Activated naive CD8-positive, alpha-beta T cell treated with anti-CD3 and anti-CD28 coated beads, Interleukin-2, amount 10 ng/mL, durations not matched to agents 7 days and 5 days (primary cell): ENCODE measurements at regions not wholly inside any gene's neighbourhood (a gene's known extent, or its start where the extent isn't known, plus 50 kb on each side); places are given as distances from the start of the nearest gene placed in this dataset.
A peak's percentile ranks its signal among the peaks of the same experiment; 100 is the strongest.

Source experiments
- ATAC-seq: fragments of 150-1000 bp; cut with Tn5 transposase; one replicate; pipeline ENCODE4 v1.10.0; 2021; ENCODE audit warnings: low read depth, moderate library complexity
- POLR2A ChIA-PET: fragments of 350-600 bp; sonication (Branson Sonifier 250); formaldehyde crosslinking; loops from one replicate; lab custom pipeline; 2021; ENCODE audit warnings: antibody characterized with exemption; lab: Charles Lee
- DNase-seq: peaks from one replicate; pipeline ENCODE4 v3.0.0; 2021
- H3K27ac Mint-ChIP-seq: one replicate; pipeline ENCODE4 v1.8.0; 2022; ENCODE audit warnings: mild to moderate bottlenecking, mixed read lengths
- H3K27me3 Mint-ChIP-seq: one replicate; pipeline ENCODE4 v1.8.0; 2022; ENCODE audit warnings: mild to moderate bottlenecking, moderate library complexity, mixed read lengths
- H3K36me3 Mint-ChIP-seq: one replicate; pipeline ENCODE4 v1.8.0; 2021; ENCODE audit warnings: mild to moderate bottlenecking, mixed read lengths
- H3K4me1 Mint-ChIP-seq: one replicate; pipeline ENCODE4 v1.8.0; 2021; ENCODE audit warnings: mixed read lengths
- H3K4me3 Mint-ChIP-seq: one replicate; pipeline ENCODE4 v1.8.0; 2022; ENCODE audit warnings: mild to moderate bottlenecking, moderate library complexity, mixed read lengths
- H3K9me3 Mint-ChIP-seq: one replicate; pipeline ENCODE4 v1.8.0; 2021; ENCODE audit warnings: mixed read lengths

DNA sequence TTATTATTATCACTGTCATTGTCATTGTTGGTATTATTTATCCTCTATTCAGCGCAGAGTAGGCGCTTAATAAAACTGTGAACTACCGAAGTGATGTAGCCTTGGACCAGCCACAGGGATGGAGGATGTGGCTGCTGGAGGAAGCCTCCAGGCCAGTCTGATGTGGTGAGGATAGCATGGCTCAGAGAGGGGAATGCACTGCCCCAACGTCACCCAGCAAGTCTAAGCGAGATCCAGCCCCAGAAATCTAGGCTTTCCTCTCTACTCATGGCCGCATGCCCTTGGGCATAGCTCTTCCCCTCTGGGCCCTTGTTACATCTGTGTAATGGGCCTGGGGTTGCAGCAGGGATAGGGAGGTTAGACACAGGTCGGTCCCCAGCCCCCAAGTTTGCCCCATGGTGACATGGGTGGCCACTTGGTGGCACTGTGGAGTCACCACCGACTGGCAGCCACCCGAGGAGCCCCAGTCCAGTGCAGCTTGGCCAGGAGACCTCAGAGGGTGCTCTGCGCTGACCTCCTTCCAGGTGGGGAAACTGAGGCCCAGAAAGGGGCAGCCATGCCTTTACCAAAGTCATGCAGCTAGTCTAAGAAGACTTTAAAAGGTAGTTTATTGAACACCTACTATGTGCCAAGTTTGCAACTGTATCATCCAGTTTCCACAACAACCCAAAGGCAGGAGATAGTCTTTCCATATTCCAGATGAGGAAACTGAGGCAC, 395.7 kb downstream of the MN1 start:
- DNase-seq = peak; percentile 55
- Mint-ChIP-seq H3K9me3 (no peaks in the 10 kb centered on the region), H3K27ac (no peak overlapping the region), H3K36me3 (no peaks in the 10 kb centered on the region), H3K4me3 (no peak overlapping the region), H3K27me3 (peaks cover 4% of the 10 kb centered on the region), H3K4me1 (peaks cover 8% of the 10 kb centered on the region)
- POLR2A ChIA-PET = no interaction called here
- no peak for ATAC-seq

DNA sequence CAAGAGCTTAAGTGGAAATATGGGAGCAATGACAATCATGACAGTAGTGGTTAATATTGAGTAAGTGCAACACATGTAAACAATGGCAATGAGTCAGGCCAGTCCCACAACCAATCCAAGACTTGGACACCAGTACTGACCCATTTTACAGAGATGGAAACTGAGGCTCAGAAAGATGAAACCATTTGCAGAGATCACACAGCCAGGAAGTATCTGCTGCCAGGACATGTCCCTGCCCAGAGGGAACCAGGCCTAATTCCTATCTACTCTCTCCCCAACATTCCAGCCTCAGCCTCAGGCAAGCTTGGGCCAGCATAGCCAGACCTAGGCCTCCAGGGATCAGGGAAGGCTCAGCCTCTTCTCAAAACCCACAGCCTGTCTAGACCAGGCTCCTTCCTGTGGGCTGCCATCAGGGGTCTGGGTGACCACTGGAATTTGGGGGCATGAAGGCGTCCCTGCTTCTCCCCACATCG, 395.1 kb downstream of the MN1 start:
- ATAC-seq (no peak), DNase-seq (no peak)
- POLR2A ChIA-PET = no interaction called here
- H3K36me3 Mint-ChIP-seq = no peaks in the 10 kb centered on the region
- H3K27ac Mint-ChIP-seq = no peak overlapping the region
- peaks cover 8% of the 10 kb centered on the region for H3K4me1 Mint-ChIP-seq
- H3K27me3 Mint-ChIP-seq = peaks cover 4% of the 10 kb centered on the region
- no peak overlapping the region for H3K4me3 Mint-ChIP-seq
- H3K9me3 Mint-ChIP-seq = no peaks in the 10 kb centered on the region

DNA sequence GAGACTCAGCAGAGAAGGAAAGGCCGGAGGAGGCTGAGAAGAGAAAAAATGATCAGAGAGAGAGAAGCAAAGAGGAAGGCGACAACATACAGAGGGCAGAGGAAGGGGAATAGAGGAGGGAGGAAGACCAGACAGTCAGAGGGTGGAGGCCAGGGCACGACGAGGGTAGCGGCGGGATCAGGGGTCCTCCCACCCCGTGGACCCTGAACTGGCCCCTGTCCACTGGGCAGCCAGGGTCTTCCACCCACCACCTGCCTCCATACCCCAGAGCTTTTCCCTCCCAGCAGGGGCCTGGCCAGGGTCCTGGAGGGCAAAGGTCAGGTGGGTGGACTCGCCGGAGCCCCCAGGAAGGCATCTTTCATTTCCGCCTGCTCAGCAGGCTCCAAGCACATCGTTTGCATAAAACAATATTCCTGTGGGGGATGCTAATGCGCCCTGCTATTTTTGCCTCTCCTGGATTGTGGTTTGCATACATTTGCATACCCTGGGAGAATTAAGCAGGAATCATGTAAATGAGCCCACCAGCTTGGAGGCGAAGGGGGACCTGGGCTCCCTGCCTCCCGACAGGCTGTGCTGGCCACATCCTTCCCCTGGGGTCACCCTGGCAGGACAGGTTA, 394.1 kb downstream of the MN1 start:
- Mint-ChIP-seq H3K4me1 (peaks cover 8% of the 10 kb centered on the region), H3K4me3 (no peak overlapping the region), H3K27me3 (peaks cover 2% of the 10 kb centered on the region), H3K27ac (no peak overlapping the region), H3K9me3 (no peaks in the 10 kb centered on the region), H3K36me3 (no peaks in the 10 kb centered on the region)
- POLR2A ChIA-PET = no interaction called here
- no peak for ATAC-seq
- no peak for DNase-seq

DNA sequence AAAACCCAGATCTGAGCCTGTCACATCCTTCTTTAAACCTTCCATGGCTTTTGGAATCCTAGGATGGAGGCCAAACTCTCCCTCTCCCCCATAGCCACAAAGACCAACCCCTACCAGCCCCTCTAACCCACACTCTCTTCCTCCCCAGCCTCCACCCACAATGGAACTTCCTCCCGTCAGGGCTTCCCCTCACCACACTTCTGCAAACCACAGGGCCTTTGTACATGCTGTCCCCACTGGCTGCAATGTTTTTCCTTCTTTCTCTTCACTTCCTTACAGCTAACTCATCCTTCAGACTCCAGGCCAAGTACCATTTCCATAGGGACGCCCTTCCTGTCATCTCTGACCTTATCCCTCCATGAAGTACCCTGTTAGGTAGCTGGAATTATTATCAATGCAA, 393.5 kb downstream of the MN1 start:
- Mint-ChIP-seq H3K27ac (no peak overlapping the region), H3K9me3 (no peaks in the 10 kb centered on the region), H3K36me3 (no peaks in the 10 kb centered on the region), H3K4me3 (no peak overlapping the region), H3K27me3 (peaks cover 2% of the 10 kb centered on the region), H3K4me1 (peaks cover 8% of the 10 kb centered on the region)
- DNase-seq (no peak), ATAC-seq (no peak)
- POLR2A ChIA-PET = no interaction called here

DNA sequence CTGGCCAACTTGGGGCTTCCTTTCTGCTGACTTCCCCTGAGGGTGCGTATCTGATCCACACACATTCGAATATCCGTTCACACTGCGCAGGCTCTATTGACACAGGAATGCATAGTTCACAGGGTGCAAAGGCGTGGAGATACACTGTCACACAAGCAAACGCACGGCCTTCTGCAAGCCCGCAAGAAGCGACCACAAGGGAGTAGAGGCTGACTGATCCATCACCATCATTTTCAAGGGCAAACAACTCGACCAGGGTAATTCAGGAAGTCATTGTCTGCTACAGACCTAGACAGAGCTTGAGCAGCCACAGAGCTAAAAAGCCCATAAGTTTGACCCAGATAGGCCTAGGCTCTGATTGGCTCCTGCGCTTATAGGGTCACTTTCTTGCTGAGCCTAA, 392.3 kb downstream of the MN1 start:
- no peak for ATAC-seq
- Mint-ChIP-seq H3K9me3 (no peaks in the 10 kb centered on the region), H3K27me3 (peaks cover 2% of the 10 kb centered on the region), H3K27ac (no peak overlapping the region), H3K36me3 (no peaks in the 10 kb centered on the region), H3K4me3 (no peak overlapping the region), H3K4me1 (peaks cover 8% of the 10 kb centered on the region)
- POLR2A ChIA-PET = no interaction called here
- DNase-seq = no peak

DNA sequence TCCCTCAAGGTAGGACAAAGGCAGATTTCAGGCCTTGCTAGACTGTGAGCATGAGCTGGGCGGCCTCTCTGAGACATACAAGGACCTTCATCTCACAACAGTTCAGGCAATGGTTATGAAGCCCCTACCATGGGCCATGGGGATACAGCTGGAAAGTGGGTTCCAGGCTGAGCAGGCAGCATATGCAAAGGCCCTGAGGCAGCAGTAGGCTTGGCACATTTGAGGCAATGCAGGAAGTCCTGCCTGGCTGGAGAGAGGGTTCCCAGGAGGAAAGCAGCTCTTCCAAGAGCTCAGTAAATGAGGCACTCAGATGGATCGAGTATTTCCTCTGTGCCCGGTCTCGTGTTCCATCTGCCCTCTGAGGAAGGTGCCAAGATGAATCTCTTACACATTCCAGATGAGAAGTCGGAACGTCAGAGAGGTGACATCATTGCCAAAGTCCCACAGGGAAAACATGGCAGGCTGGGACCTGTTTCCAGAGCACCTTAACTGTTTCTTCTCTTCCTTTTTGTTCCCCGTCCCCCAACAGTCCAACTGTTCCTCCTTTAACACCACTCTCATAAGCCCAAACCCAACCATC, 388.6 kb downstream of the MN1 start:
- POLR2A ChIA-PET = no interaction called here
- H3K4me1 Mint-ChIP-seq = peaks cover 5% of the 10 kb centered on the region
- H3K27me3 Mint-ChIP-seq = no peaks in the 10 kb centered on the region
- DNase-seq (no peak), ATAC-seq (no peak)
- no peak overlapping the region for H3K4me3 Mint-ChIP-seq
- no peaks in the 10 kb centered on the region for H3K36me3 Mint-ChIP-seq
- no peaks in the 10 kb centered on the region for H3K9me3 Mint-ChIP-seq
- H3K27ac Mint-ChIP-seq = no peak overlapping the region

DNA sequence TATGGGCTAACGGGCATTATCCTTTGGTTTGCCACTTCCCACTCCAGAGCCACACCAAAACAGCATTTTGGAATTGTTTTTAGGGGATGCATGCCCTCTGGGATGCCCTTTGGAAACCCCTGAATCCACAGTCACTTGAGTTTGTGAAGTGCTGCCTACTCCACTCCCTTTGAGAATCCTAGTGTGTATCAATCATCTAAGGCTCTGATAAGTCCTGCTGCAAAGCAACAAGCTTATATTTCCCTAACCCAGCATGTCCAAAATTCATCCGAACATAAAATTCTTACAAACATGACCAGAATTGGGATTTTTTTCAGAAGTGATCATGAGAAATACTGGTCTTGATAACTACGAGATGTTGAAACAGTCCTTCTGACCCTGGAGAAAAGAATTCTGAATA, 387.9 kb downstream of the MN1 start:
- Mint-ChIP-seq H3K9me3 (no peaks in the 10 kb centered on the region), H3K27me3 (no peaks in the 10 kb centered on the region), H3K4me1 (no peaks in the 10 kb centered on the region), H3K27ac (no peak overlapping the region), H3K4me3 (no peak overlapping the region), H3K36me3 (no peaks in the 10 kb centered on the region)
- ATAC-seq = no peak
- POLR2A ChIA-PET = no interaction called here
- no peak for DNase-seq

DNA sequence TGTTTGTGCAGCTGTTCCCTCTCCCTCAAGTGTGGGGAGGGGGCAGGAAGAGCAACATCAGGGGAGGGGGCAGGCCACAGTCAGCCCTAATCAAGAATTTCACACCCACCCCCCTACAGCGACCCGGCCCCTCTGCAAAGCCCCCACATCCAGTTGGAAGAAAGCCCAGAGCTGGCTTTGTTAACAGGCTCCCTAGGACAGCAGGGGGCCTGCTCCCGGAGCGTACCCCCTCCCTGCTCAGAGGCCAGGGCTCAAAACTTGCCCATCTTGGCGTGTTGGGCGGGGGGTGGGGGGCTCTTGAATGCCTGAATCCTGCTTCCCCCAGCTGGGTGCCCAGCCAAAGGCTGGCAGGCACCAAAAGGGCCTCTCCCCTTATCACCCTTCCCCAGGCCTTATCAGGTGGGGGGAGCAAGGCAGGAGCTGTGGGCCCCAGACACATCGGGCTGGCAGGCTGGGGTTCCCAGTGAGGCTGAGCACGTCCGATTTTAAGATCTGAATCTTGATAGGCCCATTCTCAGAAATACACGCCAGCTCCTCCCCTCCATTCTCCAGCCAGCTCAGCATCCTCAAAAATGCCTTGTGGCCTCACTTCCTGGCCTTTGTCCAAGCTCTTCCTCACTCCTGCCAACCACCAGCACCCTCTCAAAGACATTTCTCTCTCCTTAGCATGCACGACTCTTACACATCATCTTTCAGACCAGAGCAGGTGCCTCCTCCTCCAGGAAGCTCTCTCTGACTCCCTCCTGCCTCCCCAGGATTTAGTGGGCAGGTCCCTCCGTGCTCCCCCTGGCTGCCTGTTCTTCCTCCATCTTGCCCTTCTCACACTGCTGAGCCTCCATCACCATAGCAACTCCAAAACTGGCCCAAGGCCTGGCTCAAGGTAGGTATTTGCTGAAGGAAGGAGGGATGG, 384.8 kb downstream of the MN1 start:
- ATAC-seq = no peak
- POLR2A ChIA-PET = no interaction called here
- Mint-ChIP-seq H3K4me1 (no peaks in the 10 kb centered on the region), H3K36me3 (no peaks in the 10 kb centered on the region), H3K4me3 (no peak overlapping the region), H3K9me3 (peaks cover 2% of the 10 kb centered on the region), H3K27me3 (peaks cover 19% of the 10 kb centered on the region), H3K27ac (no peak overlapping the region)
- DNase-seq = no peak

DNA sequence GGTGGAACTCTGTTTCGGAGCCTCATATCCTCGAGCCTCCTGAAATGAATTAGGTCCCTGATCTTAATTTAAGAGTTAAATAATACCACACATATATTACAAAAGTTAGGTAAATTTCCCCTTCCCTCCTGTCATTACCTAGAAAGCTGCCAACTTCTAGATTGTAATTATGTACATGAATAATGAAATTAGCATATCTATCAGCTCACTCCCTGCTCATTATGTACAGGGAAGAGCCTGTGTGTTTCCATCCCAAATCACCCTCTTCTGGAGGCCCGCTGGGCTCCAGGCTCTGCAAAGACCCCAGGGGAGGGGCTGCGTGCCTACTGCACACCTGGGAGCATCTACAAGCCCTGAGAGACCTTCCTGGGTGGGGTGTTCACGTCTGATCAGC, 384.1 kb downstream of the MN1 start:
- ATAC-seq (no peak), DNase-seq (no peak)
- no peak overlapping the region for H3K4me3 Mint-ChIP-seq
- H3K9me3 Mint-ChIP-seq = peaks cover 2% of the 10 kb centered on the region
- no peak overlapping the region for H3K27ac Mint-ChIP-seq
- H3K4me1 Mint-ChIP-seq = no peaks in the 10 kb centered on the region
- peaks cover 22% of the 10 kb centered on the region for H3K27me3 Mint-ChIP-seq
- no peaks in the 10 kb centered on the region for H3K36me3 Mint-ChIP-seq
- POLR2A ChIA-PET = no interaction called here

DNA sequence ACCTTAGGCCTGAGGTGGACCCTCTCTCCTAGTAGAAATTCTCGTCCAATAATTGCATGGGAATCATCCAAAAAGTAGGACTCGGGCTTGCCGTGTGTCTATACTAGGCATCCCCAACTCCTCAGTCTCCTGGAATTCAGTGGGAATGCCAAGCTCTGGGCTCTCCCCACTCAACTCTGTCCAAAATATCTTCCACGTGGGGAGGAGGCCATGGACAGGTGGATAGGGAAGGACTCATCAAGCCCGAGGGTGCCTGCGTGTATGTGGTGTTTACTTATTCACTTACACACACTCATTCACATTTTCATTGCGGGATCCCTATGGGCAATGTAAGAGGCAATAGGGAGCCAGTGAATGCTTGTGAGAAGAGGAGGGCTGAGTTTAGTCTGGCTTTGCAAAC, 383.3 kb downstream of the MN1 start:
- Mint-ChIP-seq H3K9me3 (peaks cover 2% of the 10 kb centered on the region), H3K36me3 (no peaks in the 10 kb centered on the region), H3K4me1 (no peaks in the 10 kb centered on the region), H3K27ac (no peak overlapping the region), H3K4me3 (no peak overlapping the region), H3K27me3 (peaks cover 22% of the 10 kb centered on the region)
- POLR2A ChIA-PET = no interaction called here
- no peak for DNase-seq
- ATAC-seq = no peak

DNA sequence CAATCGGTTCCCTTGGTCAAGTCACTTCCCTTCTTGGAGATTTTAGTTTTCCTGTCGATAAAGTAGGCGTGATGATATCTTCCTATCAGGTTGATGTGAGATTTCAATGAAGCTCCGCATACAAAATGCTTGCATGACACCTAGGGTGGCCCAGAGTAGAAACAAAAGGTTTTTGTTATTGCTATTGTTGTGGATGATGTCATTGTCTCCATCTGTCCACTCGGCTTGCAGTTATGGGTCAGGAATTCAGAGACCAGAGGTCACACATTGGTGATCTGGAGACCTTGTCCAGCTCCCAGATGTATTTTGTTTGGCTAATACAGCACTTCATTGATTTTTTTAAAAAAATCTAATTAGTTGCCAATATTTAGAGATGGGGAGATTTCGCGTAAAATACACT, 382.1 kb downstream of the MN1 start:
- Mint-ChIP-seq H3K27ac (no peak overlapping the region), H3K4me3 (no peak overlapping the region), H3K27me3 (peaks cover 22% of the 10 kb centered on the region), H3K9me3 (peaks cover 2% of the 10 kb centered on the region), H3K4me1 (no peaks in the 10 kb centered on the region), H3K36me3 (no peaks in the 10 kb centered on the region)
- no peak for ATAC-seq
- no peak for DNase-seq
- POLR2A ChIA-PET = no interaction called here

DNA sequence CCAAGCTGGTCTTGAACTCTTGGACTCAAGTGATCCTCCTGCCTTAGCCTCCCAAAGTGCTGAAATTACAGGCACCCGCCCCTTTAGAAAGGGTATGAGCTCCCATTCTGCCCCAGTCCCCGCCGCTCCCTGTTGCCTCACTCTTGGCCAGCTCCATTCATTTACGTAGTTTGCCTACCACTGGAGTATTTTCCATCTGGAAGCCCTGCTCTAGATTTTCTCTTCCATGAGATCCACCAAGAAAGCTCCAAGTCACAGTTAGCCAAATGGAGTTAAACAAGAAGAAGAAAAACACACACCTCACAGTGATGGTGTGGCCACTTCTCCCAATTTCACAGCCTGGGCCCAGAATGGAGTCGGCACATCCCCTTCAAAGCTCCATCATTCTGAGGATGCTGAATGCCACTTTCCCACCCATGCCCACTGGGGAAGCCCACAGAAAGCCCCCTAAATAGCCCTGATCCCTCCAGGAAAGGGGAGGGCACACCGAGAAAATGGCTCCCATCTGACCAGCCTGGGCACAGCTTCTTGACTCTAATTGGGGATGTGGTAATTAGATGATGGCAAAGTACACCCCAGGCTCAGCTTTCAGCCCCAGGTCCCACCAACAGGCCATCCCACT, 381.2 kb downstream of the MN1 start:
- peaks cover 2% of the 10 kb centered on the region for H3K9me3 Mint-ChIP-seq
- H3K4me3 Mint-ChIP-seq = no peak overlapping the region
- no peaks in the 10 kb centered on the region for H3K36me3 Mint-ChIP-seq
- DNase-seq = no peak
- no peaks in the 10 kb centered on the region for H3K4me1 Mint-ChIP-seq
- H3K27me3 Mint-ChIP-seq = peaks cover 22% of the 10 kb centered on the region
- no peak for ATAC-seq
- no peak overlapping the region for H3K27ac Mint-ChIP-seq
- POLR2A ChIA-PET = no interaction called here

DNA sequence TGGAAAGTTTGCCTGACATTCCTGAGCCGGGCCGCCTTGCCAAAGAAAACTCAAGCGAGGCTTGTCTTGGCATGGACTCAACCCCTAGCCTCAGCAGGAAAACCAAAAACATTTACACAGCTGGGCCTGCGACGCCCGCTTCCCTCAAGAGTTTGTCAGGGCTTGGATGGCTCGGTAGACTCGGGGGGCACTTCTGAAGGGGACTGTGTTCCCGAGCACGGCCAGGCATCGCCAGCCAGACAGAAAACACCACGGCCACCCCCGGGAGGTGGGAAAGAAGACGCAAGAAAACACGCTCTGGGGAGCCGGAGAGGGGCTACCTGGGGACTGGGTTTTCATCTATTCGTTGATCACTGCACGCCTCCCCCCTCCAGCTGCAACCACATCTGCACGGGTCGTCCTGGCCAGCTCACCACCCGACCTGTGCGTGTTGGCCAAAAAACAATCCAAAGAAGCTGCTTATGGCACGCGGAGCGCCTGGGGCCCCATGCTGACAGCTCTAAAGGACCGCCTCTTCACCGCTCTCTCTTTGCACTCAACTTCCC, 380.7 kb downstream of the MN1 start:
- POLR2A ChIA-PET = no interaction called here
- ATAC-seq = no peak
- peaks cover 24% of the 10 kb centered on the region for H3K27me3 Mint-ChIP-seq

More for the DNA sequence above, 380.7 kb downstream of the MN1 start:
- no peak for DNase-seq
- Mint-ChIP-seq H3K4me1 (no peaks in the 10 kb centered on the region), H3K27ac (no peak overlapping the region), H3K9me3 (peaks cover 2% of the 10 kb centered on the region), H3K36me3 (no peaks in the 10 kb centered on the region), H3K4me3 (no peak overlapping the region)
